WTC11 (cell line): ENCODE measurements at regions not wholly inside any gene's neighbourhood (a gene's known extent, or its start where the extent isn't known, plus 50 kb on each side); places are given as distances from the start of the nearest gene placed in this dataset.

ENCODE experiments used
- ATAC-seq: fragments of 200-7000 bp; cut with Tn5 transposase; 2 replicates; pipeline ENCODE4 v1.10.0; 2021; ENCODE audit warnings: mild to moderate bottlenecking, moderate library complexity
- CTCF ChIA-PET: fragments of 300-600 bp; sonication (Branson Sonifier 250); formaldehyde crosslinking; loops from one replicate; lab custom pipeline; 2021; ENCODE audit warnings: antibody characterized with exemption; lab: Charles Lee
- POLR2A ChIA-PET: fragments of 350-600 bp; sonication (Branson Sonifier 250); formaldehyde crosslinking; loops from one replicate; lab custom pipeline; 2021; ENCODE audit warnings: antibody characterized with exemption; lab: Charles Lee
- DNase-seq: peaks from one replicate; pipeline ENCODE4 v3.0.0; 2021; ENCODE audit warnings: low spot score
- H3K27ac Mint-ChIP-seq: 2 replicates; pipeline ENCODE4 v1.8.0; 2021; ENCODE audit warnings: mixed read lengths
- H3K27me3 Mint-ChIP-seq: 2 replicates; pipeline ENCODE4 v1.8.0; 2021; ENCODE audit warnings: low read depth, mild to moderate bottlenecking, moderate library complexity, mixed read lengths
- H3K36me3 Mint-ChIP-seq: 2 replicates; pipeline ENCODE4 v1.8.0; 2021; ENCODE audit warnings: mixed read lengths
- H3K4me1 Mint-ChIP-seq: 2 replicates; pipeline ENCODE4 v1.8.0; 2022; ENCODE audit warnings: mixed read lengths
- H3K4me3 Mint-ChIP-seq: 2 replicates; pipeline ENCODE4 v1.8.0; 2021; ENCODE audit warnings: mild to moderate bottlenecking, moderate library complexity, mixed read lengths
- H3K9me3 Mint-ChIP-seq: 2 replicates; pipeline ENCODE4 v1.8.0; 2021; ENCODE audit warnings: mixed read lengths
- CREM ChIP-seq: sonication (generic); formaldehyde crosslinking; IDR thresholded peaks from 2 replicates; pipeline ENCODE4 v1.8.1; 2022; ENCODE audit warnings: mild to moderate bottlenecking, missing genetic modification reagents, moderate library complexity
- FOXJ3 ChIP-seq: sonication (generic); formaldehyde crosslinking; IDR thresholded peaks from 2 replicates; pipeline ENCODE4 v1.9.0; 2021; ENCODE audit warnings: missing genetic modification reagents, mild to moderate bottlenecking, borderline replicate concordance
- FOXP1 ChIP-seq: sonication (generic); formaldehyde crosslinking; IDR thresholded peaks from 2 replicates; pipeline ENCODE4 v1.8.0; 2022; ENCODE audit warnings: missing genetic modification reagents, mild to moderate bottlenecking, moderate library complexity, borderline replicate concordance
- NFE2L1 ChIP-seq: sonication (generic); formaldehyde crosslinking; IDR thresholded peaks from 2 replicates; pipeline ENCODE4 v1.8.1; 2023; ENCODE audit warnings: missing genetic modification reagents
- RORB ChIP-seq: fragments of 250-450 bp; sonication (Bioruptor Pico); IDR thresholded peaks from 2 replicates; pipeline ENCODE4 v1.9.0; 2021; ENCODE audit warnings: mild to moderate bottlenecking
- TEAD1 ChIP-seq: sonication (generic); formaldehyde crosslinking; IDR thresholded peaks from 2 replicates; pipeline ENCODE4 v1.8.0; 2022; ENCODE audit warnings: mild to moderate bottlenecking, missing genetic modification reagents
- TEAD4 ChIP-seq: sonication (generic); formaldehyde crosslinking; IDR thresholded peaks from 2 replicates; pipeline ENCODE4 v1.8.0; 2022; ENCODE audit warnings: mild to moderate bottlenecking, missing genetic modification reagents
- ZNF121 ChIP-seq: sonication (generic); formaldehyde crosslinking; IDR thresholded peaks from 2 replicates; pipeline ENCODE4 v1.8.0; 2023; ENCODE audit warnings: missing genetic modification reagents
- ZNF138 ChIP-seq: sonication (generic); formaldehyde crosslinking; conservative IDR thresholded peaks from 2 replicates; pipeline ENCODE4 v1.8.1; 2022; ENCODE audit warnings: mild to moderate bottlenecking, moderate library complexity, missing genetic modification reagents
- ZNF219 ChIP-seq: sonication (generic); formaldehyde crosslinking; IDR thresholded peaks from 2 replicates; pipeline ENCODE4 v1.8.0; 2023; ENCODE audit warnings: missing genetic modification reagents, mild to moderate bottlenecking, borderline replicate concordance
- ZNF263 ChIP-seq: sonication (generic); formaldehyde crosslinking; IDR thresholded peaks from 2 replicates; pipeline ENCODE4 v1.8.1; 2022; ENCODE audit warnings: low read depth, mild to moderate bottlenecking, moderate library complexity, missing genetic modification reagents
- ZNF423 ChIP-seq: fragments of 250-450 bp; sonication (Bioruptor Pico); IDR thresholded peaks from 2 replicates; pipeline ENCODE4 v2.1.2; 2022; ENCODE audit warnings: mild to moderate bottlenecking, moderate library complexity
- ZNF671 ChIP-seq: fragments of 250-450 bp; sonication (Bioruptor Pico); IDR thresholded peaks from 2 replicates; pipeline ENCODE4 v1.8.0; 2021; ENCODE audit warnings: mild to moderate bottlenecking
- TF ChIP-seq, protein P1 (sequence below): sonication (generic); formaldehyde crosslinking; IDR thresholded peaks from 2 replicates; pipeline ENCODE4 v1.8.0; 2022; ENCODE audit warnings: missing genetic modification reagents
- TF ChIP-seq, protein P2 (sequence below): fragments of 250-450 bp; sonication (Bioruptor Pico); conservative IDR thresholded peaks from 2 replicates; pipeline ENCODE4 v1.9.0; 2021; ENCODE audit warnings: mild to moderate bottlenecking
- TF ChIP-seq, protein P3 (sequence below): sonication (generic); formaldehyde crosslinking; IDR thresholded peaks from 2 replicates; pipeline ENCODE4 v1.8.1; 2023; ENCODE audit warnings: mild to moderate bottlenecking, missing genetic modification reagents
- TF ChIP-seq, protein P4 (sequence below): fragments of 250-450 bp; sonication (Bioruptor Pico); IDR thresholded peaks from 2 replicates; pipeline ENCODE4 v1.9.0; 2021; ENCODE audit warnings: mild to moderate bottlenecking, borderline replicate concordance

DNA sequence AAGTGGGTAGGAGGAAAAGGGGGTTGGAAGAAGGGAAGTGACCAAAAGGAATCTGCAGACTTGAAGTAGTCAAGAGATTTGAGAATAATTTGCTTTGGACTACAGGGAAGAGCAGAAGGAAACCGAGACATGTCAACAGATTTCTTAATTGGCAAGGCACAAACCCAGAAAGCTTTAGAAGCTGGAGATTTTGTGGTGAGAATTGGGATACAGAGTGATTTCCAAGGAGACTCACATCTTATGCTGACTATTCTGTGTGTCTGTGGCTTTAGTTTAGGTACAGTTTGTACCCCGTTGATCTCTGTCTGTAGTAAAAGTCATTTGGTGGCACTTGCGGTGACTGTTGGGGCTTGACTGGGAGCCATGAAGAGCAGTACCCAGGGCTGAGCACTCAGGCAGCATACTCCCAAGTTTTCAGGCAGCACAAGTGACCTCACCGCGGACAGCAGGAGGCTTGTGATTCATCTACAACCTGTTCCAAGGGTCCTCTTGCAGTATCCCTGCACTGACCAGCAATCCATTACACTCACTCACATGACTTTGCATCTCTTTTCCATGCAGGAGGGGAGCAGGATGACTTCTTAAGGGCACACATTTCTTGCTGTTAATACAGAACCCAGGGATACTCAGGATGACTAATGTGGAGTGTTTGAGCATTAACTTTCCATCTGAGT lies 97.1 kb upstream of the TNP1 start (continued):
- TF ChIP-seq, protein P1, sequence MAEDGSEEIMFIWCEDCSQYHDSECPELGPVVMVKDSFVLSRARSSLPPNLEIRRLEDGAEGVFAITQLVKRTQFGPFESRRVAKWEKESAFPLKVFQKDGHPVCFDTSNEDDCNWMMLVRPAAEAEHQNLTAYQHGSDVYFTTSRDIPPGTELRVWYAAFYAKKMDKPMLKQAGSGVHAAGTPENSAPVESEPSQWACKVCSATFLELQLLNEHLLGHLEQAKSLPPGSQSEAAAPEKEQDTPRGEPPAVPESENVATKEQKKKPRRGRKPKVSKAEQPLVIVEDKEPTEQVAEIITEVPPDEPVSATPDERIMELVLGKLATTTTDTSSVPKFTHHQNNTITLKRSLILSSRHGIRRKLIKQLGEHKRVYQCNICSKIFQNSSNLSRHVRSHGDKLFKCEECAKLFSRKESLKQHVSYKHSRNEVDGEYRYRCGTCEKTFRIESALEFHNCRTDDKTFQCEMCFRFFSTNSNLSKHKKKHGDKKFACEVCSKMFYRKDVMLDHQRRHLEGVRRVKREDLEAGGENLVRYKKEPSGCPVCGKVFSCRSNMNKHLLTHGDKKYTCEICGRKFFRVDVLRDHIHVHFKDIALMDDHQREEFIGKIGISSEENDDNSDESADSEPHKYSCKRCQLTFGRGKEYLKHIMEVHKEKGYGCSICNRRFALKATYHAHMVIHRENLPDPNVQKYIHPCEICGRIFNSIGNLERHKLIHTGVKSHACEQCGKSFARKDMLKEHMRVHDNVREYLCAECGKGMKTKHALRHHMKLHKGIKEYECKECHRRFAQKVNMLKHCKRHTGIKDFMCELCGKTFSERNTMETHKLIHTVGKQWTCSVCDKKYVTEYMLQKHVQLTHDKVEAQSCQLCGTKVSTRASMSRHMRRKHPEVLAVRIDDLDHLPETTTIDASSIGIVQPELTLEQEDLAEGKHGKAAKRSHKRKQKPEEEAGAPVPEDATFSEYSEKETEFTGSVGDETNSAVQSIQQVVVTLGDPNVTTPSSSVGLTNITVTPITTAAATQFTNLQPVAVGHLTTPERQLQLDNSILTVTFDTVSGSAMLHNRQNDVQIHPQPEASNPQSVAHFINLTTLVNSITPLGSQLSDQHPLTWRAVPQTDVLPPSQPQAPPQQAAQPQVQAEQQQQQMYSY (CRISPR knock-in tag), result no peak
- no peak for TF ChIP-seq TEAD1
- no peak for TF ChIP-seq ZNF138 (CRISPR knock-in tag)
- TF ChIP-seq, all 79 proteins: peak for 0

DNA sequence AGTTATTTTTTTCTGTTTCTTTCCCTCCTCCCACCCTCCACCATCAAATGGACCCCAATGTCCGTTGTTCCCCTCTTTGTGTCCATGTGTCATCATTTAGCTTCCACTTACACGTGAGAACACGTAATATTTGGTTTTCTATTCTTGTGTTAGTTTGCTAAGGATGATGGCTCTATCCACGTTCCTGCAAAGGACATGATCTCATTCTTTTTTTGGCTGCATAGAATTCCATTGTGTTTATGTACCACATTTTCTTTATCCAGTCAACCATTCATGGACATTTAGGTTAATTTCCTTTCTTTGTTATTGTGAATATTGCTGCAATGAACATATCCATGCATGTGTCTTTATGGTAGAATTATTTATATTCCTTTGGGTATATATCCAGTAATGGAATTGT lies 91.3 kb upstream of the TNP1 start:
- H3K9me3 Mint-ChIP-seq, result 0 out of 2 replicates have a peak, but pooled peaks cover 3% of the 10 kb centered on the region
- DNase-seq (no peak), ATAC-seq (no peak)
- peaks cover 4% of the 10 kb centered on the region for H3K27me3 Mint-ChIP-seq
- ChIA-PET CTCF (no interaction called here), POLR2A (no interaction called here)
- peaks cover 6% of the 10 kb centered on the region for H3K36me3 Mint-ChIP-seq
- no peaks in the 10 kb centered on the region for H3K4me1 Mint-ChIP-seq
- no peak overlapping the region for H3K4me3 Mint-ChIP-seq
- H3K27ac Mint-ChIP-seq, result no peak overlapping the region
- TF ChIP-seq NFE2L1 (CRISPR knock-in tag) (no peak), FOXP1 (CRISPR knock-in tag) (no peak), ZNF423 (CRISPR knock-in tag) (no peak)
- TF ChIP-seq, protein P2, sequence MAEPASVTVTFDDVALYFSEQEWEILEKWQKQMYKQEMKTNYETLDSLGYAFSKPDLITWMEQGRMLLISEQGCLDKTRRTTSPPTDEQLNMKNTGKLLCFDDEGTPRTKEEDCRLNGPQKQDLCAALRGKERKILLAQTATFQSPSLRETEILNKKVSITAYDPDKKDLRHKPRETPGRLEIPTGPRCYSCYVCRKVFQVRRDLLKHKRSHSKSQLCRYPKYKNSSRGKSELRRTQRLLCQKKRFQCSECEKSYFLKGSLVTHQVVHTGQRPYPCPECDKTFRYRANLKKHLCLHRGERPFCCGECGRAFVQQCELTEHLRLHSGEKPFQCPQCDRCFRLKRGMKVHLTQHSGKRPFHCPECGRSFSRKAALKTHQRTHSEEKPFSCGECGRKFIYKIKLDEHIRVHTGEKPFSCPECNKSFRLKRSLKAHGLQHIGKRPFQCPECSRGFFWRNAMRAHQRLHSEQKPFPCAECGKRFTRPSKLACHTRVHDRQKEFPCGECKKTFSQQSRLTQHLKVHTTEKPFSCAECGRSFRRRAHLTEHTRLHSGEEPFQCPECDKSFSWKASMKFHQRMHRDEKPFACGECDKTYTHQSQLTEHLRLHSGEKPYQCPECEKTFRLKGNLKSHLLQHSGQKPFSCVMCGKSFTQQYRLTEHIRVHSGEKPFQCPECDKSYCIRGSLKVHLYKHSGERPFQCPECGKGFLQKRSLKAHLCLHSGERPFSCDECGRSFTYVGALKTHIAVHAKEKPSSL (CRISPR knock-in tag), result no peak
- TF ChIP-seq, protein P3, sequence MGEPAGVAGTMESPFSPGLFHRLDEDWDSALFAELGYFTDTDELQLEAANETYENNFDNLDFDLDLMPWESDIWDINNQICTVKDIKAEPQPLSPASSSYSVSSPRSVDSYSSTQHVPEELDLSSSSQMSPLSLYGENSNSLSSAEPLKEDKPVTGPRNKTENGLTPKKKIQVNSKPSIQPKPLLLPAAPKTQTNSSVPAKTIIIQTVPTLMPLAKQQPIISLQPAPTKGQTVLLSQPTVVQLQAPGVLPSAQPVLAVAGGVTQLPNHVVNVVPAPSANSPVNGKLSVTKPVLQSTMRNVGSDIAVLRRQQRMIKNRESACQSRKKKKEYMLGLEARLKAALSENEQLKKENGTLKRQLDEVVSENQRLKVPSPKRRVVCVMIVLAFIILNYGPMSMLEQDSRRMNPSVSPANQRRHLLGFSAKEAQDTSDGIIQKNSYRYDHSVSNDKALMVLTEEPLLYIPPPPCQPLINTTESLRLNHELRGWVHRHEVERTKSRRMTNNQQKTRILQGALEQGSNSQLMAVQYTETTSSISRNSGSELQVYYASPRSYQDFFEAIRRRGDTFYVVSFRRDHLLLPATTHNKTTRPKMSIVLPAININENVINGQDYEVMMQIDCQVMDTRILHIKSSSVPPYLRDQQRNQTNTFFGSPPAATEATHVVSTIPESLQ (CRISPR knock-in tag), result no peak

DNA sequence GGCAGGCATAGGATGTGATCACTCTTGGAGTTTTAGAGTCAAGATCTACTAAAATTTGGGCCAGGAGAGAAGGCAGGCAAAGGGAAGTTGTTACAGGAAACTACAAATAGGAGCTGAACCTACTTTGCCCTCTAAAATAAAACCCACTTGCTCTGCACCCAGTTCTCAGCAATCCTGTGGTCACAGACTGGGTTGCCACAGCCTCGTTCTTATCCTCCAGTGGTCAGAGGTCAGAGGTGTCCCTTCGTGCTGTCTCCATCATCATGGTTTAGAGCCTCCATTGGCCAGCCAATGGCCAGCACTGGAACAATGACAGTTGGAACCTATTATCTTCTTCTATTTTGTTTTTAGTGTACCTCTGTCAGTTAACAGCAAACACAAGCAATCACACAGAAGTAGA lies 90.7 kb upstream of the TNP1 start:
- Mint-ChIP-seq H3K27me3 (peaks cover 4% of the 10 kb centered on the region), H3K36me3 (peaks cover 6% of the 10 kb centered on the region), H3K4me3 (no peak overlapping the region), H3K27ac (no peak overlapping the region), H3K4me1 (no peaks in the 10 kb centered on the region), H3K9me3 (0 out of 2 replicates have a peak, but pooled peaks cover 3% of the 10 kb centered on the region)
- DNase-seq, result no peak
- CTCF ChIA-PET, result no interaction called here
- TF ChIP-seq RORB (CRISPR knock-in tag), result no peak
- no peak for TF ChIP-seq FOXJ3 (CRISPR knock-in tag)
- TF ChIP-seq ZNF263 (CRISPR knock-in tag), result no peak
- TF ChIP-seq CREM, result no peak
- TF ChIP-seq ZNF121 (CRISPR knock-in tag), result no peak
- TF ChIP-seq, protein P1 (CRISPR knock-in tag), result no peak
- TF ChIP-seq, protein P4, sequence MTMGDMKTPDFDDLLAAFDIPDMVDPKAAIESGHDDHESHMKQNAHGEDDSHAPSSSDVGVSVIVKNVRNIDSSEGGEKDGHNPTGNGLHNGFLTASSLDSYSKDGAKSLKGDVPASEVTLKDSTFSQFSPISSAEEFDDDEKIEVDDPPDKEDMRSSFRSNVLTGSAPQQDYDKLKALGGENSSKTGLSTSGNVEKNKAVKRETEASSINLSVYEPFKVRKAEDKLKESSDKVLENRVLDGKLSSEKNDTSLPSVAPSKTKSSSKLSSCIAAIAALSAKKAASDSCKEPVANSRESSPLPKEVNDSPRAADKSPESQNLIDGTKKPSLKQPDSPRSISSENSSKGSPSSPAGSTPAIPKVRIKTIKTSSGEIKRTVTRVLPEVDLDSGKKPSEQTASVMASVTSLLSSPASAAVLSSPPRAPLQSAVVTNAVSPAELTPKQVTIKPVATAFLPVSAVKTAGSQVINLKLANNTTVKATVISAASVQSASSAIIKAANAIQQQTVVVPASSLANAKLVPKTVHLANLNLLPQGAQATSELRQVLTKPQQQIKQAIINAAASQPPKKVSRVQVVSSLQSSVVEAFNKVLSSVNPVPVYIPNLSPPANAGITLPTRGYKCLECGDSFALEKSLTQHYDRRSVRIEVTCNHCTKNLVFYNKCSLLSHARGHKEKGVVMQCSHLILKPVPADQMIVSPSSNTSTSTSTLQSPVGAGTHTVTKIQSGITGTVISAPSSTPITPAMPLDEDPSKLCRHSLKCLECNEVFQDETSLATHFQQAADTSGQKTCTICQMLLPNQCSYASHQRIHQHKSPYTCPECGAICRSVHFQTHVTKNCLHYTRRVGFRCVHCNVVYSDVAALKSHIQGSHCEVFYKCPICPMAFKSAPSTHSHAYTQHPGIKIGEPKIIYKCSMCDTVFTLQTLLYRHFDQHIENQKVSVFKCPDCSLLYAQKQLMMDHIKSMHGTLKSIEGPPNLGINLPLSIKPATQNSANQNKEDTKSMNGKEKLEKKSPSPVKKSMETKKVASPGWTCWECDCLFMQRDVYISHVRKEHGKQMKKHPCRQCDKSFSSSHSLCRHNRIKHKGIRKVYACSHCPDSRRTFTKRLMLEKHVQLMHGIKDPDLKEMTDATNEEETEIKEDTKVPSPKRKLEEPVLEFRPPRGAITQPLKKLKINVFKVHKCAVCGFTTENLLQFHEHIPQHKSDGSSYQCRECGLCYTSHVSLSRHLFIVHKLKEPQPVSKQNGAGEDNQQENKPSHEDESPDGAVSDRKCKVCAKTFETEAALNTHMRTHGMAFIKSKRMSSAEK (CRISPR knock-in tag), result no peak
- no peak for TF ChIP-seq ZNF219
- no peak for TF ChIP-seq TEAD4 (CRISPR knock-in tag)
- no peak for TF ChIP-seq ZNF671
- POLR2A ChIA-PET, result no interaction called here
- ATAC-seq, result no peak
